ENCODE measurements at regions not wholly inside any gene's neighbourhood (a gene's known extent, or its start where the extent isn't known, plus 50 kb on each side); places are given as distances from the start of the nearest gene placed in this dataset.

DNA sequence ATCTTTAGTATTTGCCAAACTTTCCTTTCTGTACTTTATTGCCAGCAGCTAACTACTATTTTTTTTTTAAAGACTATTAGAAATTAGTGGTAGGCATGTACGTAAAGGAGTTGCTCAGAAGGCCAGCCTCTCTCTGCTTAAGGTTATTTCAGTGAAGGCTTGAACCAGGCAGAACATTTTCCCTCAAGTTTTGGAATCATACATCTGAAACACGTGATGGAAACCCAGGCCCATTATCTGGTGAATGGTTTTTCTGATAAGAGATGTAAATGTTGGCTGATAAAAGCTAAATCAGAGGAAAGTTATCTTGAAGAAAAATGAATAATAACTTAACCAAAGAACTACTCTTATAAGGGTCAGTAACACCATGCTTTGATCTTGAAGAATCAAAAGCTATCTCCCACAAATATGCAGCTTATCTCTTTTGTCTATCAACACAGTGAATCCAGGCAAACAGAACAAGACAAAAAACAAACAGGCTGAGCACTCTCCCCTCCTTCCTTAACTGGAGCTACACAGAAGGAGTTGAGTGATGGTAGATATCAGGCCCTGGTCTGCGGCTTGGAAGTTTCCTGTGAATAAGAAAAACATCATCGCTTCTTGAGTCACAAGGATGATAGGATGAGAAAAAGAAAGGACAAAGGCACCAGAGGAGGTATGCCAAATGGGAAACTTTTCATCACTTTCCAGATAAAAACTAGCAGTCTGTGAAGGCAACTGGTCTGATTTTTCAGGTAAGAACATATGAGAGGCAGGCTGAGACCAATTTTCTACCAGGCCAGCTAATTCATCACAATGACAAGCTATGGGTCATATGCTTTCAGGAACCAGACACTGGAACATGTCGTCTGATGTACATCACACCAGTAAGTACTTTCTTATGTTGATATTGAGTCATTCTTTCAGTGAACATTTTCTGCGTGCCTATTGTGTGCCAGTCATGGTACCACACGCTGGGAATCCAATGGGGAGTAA lies 88.4 kb upstream of the STK17B start:
- Mint-ChIP-seq H3K9me3 (no peaks in the 10 kb centered on the region), H3K27me3 (ENCODE audit: low read depth) (no peaks in the 10 kb centered on the region), H3K4me1 (ENCODE audit: low read depth) (peaks cover 55% of the 10 kb centered on the region), H3K36me3 (ENCODE audit: low read depth) (peaks cover 7% of the 10 kb centered on the region), H3K4me3 (peak overlapping the region; percentile 89), H3K27ac (peak overlapping the region; percentile 97)

DNA sequence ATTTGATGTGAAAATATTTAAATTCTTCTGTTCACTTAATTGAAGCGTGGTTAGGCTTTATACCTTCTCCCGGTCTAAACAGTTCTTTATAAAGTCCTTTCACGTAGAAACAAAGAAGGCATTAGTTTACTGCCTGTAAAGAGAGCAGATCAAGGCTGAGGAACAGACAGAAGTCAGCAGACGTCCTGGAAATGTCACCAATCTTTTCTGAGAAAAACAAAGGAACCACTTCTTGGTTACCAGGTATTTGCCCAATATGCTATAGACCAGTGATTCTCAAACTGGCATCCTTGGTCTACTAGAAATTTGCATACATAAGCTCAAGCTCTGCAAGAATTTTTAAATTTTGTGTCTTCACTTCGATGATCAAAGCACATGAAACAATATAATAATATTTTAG lies 89.2 kb upstream of the STK17B start:
- Mint-ChIP-seq H3K27me3 (ENCODE audit: low read depth) (no peaks in the 10 kb centered on the region), H3K27ac (peak overlapping the region; percentile 97), H3K4me1 (ENCODE audit: low read depth) (peaks cover 56% of the 10 kb centered on the region), H3K4me3 (peak overlapping the region; percentile 89), H3K9me3 (no peaks in the 10 kb centered on the region), H3K36me3 (ENCODE audit: low read depth) (peaks cover 7% of the 10 kb centered on the region)

DNA sequence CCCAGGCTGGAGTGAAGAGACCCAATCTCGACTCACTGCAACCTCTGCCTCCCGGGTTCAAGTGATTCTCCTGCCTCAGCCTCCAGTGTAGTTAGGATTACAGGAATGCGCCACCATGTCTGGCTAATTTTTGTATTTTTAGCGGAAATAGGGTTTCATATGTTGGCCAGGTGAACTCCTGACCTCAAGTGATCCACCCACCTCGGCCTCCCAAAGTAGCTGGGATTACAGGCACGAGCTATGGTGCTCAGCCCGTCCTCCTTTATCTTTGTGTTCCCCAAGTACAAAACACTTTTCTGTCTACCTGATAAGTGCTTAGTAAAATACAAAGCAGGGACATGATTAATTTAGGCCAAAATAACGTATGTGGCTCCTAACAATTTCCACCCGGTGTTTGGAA lies 91.2 kb upstream of the STK17B start:
- Mint-ChIP-seq H3K27ac (peak overlapping the region; percentile 88), H3K36me3 (ENCODE audit: low read depth) (peaks cover 10% of the 10 kb centered on the region), H3K27me3 (ENCODE audit: low read depth) (no peaks in the 10 kb centered on the region), H3K4me1 (ENCODE audit: low read depth) (peaks cover 60% of the 10 kb centered on the region), H3K9me3 (no peaks in the 10 kb centered on the region), H3K4me3 (peak overlapping the region; percentile 52)

DNA sequence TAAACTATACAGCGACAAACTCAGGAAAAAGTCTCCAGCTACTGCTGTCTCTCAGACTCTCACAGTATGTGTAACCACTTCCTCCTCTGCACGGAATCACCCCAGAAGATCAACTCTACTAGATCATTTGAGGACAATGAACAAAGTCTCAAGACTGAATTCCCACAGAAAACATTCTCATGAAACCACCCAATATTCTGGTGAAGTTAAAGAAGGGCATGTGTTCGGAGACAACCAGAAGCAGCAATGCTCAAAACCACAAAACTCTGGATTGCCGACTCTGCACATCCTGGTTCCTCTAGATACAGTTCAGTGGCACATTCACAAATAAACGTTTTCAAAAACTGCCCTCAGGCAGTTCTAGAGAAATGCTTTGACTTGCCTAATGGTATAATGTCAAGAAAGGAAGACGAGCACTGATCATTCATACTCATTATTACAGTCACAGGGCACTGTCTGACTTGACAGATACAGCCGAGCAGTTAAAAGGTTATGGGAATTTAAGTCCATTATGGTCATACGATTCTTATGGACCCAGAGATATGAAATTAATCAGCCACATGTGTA lies 91.9 kb upstream of the STK17B start:
- Mint-ChIP-seq H3K4me1 (ENCODE audit: low read depth) (peaks cover 61% of the 10 kb centered on the region), H3K9me3 (no peaks in the 10 kb centered on the region), H3K4me3 (peak overlapping the region; percentile 52), H3K27ac (peak overlapping the region; percentile 88), H3K27me3 (ENCODE audit: low read depth) (no peaks in the 10 kb centered on the region), H3K36me3 (ENCODE audit: low read depth) (peaks cover 10% of the 10 kb centered on the region)

DNA sequence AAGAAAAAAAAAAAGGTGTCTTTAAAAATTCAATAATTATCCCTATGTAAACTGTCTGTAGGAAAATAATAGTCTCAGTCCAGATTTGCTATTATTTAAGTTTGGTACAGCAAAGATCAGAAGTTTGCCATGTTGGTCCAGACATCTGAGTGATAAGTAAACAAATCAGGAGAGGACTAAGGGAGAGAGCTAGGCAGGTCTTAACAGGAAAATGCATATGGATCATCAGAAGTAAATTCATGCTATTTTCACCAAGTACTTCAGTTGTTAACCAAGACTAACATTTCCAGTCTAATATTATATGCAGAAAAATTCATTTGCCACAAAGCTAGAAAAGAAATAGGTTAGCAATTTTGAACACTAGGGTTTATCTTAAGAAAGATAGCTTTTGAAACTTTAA lies 95.0 kb upstream of the STK17B start:
- Mint-ChIP-seq H3K27ac (no peak overlapping the region), H3K9me3 (no peaks in the 10 kb centered on the region), H3K27me3 (ENCODE audit: low read depth) (no peaks in the 10 kb centered on the region), H3K36me3 (ENCODE audit: low read depth) (peaks cover 11% of the 10 kb centered on the region), H3K4me1 (ENCODE audit: low read depth) (peaks cover 50% of the 10 kb centered on the region), H3K4me3 (no peak overlapping the region)

DNA sequence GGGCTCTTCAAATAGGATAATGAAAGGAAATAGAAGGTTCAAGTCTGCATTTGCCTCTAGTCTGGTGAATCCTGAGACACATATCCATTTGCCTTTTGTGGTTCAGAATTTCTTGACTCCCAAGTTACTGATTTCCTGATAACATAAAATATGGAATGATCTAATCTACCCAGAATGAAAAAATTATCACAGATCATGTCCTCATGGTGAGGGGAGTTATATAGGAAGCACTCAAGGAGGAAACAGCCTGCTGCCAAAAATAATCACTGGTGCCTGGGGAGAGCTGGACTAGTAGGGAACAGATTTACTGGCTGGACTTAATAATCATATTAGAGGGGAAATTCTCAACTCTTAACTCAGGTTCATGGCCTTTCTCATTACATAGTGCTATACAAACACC lies 95.5 kb upstream of the STK17B start:
- Mint-ChIP-seq H3K36me3 (ENCODE audit: low read depth) (peaks cover 11% of the 10 kb centered on the region), H3K4me1 (ENCODE audit: low read depth) (peaks cover 52% of the 10 kb centered on the region), H3K9me3 (no peaks in the 10 kb centered on the region), H3K4me3 (no peak overlapping the region), H3K27ac (no peak overlapping the region), H3K27me3 (ENCODE audit: low read depth) (no peaks in the 10 kb centered on the region)

DNA sequence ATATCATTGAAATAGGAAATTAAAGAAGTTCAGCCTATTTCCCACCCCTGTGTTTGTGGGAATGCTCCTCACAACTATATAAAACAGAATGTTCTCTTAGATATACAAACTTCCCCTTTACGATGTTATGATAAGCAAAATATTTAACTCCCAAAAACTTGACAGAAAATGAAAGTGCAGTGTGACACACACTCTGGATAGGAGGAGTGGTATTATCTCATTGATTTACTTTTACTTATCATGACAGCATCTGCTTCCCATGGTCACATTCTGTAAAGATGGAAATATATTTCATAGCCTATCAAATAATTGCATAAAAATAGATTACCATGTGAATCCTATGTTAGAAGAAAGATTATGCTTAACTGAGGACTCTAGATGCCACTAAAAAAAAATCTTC lies 96.6 kb upstream of the STK17B start:
- Mint-ChIP-seq H3K4me3 (peak overlapping the region; percentile 14), H3K27me3 (ENCODE audit: low read depth) (no peaks in the 10 kb centered on the region), H3K4me1 (ENCODE audit: low read depth) (peaks cover 44% of the 10 kb centered on the region), H3K27ac (peak overlapping the region; percentile 7), H3K36me3 (ENCODE audit: low read depth) (peaks cover 7% of the 10 kb centered on the region), H3K9me3 (no peaks in the 10 kb centered on the region)

DNA sequence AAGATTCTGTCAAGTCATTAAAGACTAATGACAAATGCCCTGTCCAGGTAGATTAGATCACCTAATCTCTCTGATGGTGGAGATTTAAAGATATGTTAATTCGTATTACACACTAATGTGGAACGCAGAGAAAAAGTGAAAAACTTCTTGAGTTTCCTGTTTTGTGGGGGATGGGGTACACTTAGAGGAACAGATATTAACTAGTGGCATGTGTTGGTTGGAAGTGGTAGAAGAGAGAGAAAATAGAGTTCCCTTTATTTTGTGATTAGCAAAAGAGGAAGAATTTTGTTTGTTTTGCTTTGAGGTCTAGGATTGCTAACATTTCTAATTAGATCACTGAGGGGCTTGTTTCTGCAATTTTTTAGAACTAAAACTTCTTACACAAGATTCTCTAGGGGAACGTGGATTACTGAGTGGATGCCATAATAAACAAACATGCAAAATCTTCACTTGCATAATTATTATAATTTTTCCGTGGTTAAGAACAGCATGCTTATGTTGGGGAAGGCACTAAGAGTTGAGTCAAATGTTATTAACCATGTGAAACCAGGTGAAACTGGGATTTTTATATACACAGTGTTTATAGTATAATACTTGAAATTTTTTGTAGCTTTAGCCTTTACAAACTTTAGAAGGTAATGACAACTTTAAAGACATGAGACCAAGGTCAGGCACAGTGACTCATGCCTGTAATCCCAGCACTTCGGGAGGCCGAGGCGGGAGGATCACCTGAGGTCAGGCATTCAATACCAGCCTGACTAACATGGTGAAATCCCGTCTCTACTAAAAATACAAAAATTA lies 97.4 kb upstream of the STK17B start:
- Mint-ChIP-seq H3K27ac (peak overlapping the region; percentile 7), H3K4me3 (peak overlapping the region; percentile 14), H3K9me3 (no peaks in the 10 kb centered on the region), H3K4me1 (ENCODE audit: low read depth) (peaks cover 39% of the 10 kb centered on the region), H3K36me3 (ENCODE audit: low read depth) (peaks cover 5% of the 10 kb centered on the region), H3K27me3 (ENCODE audit: low read depth) (no peaks in the 10 kb centered on the region)

DNA sequence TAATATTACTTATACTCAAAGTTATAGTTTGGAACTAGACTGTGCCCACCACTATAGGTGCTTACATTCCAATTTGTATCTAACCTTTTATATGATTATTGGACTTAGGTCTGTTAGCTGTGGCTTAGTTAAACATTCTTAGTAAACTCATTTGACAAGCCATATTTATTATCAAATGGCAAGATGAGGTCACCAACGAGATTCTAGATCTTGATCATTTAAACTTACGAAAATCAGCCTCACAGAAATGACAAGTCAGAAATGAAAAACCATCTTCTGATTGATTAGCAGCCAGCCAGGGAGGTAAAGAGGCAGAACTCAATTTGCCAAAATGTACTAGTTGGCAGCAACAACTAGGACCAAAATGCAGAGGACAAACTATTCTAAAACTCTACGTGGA lies 100.4 kb upstream of the STK17B start:
- Mint-ChIP-seq H3K4me3 (no peak overlapping the region), H3K4me1 (ENCODE audit: low read depth) (peaks cover 50% of the 10 kb centered on the region), H3K36me3 (ENCODE audit: low read depth) (peaks cover 2% of the 10 kb centered on the region), H3K9me3 (no peaks in the 10 kb centered on the region), H3K27me3 (ENCODE audit: low read depth) (no peaks in the 10 kb centered on the region), H3K27ac (no peak overlapping the region)

DNA sequence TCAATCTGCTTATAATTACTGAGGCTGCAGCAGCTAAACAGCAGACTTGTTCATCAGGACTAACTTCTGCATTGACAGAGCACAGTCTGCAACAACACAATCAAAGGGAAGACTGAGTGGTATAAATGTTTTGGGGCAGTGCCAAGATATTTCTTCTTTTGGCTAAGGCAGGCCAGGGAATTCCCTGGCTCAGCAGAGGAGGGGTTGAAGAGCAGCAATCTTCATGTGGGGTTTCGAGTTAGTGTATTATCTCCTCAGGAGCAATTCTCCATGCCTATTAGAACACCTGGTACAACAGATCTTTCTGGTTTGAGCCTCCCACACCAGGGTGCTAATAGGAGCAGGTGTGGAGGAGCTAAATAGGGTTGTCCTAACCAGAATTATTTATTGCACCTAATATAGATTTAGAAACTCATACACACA lies 103.0 kb upstream of the STK17B start:
- no peaks in the 10 kb centered on the region for H3K27me3 Mint-ChIP-seq (ENCODE audit: low read depth)
- H3K4me1 Mint-ChIP-seq (ENCODE audit: low read depth) = peaks cover 41% of the 10 kb centered on the region
- H3K27ac Mint-ChIP-seq = no peak overlapping the region
- peak overlapping the region; percentile 41 for H3K4me3 Mint-ChIP-seq
- H3K36me3 Mint-ChIP-seq (ENCODE audit: low read depth) = peaks cover 4% of the 10 kb centered on the region
- no peaks in the 10 kb centered on the region for H3K9me3 Mint-ChIP-seq

DNA sequence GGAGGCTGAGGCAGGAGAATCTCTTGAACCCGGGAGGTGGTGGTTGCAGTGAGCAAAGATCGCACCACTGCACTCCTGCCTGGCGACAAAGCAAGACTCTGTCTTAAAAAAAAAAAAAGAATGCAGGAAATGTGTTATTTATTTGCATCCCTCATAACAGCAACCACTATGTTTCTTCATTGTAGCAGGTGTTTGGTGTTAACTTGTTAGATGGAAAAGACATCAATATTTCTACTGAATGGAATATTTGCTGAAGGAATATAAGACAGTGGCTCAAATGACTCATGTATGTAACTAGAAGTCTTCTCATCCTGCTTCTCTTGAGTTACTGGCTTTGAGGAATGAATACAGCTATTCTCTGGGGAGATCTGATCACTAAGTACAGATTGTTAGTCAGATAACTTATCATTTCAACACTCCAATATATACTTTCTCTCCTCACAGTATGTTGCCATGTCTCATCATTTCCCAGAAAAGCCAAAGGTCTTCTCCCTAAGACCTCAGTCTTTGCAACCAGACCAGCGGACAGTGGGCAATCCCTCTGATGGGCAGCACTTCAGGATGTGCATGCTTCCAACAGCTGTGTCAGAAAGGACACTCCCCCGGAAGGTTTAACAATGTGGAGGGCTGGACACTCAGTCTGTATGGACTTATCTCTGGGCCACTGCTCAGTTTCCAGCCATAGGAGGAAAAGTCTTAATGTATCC lies 104.4 kb upstream of the STK17B start:
- H3K4me3 Mint-ChIP-seq = peak overlapping the region; percentile 74
- H3K27me3 Mint-ChIP-seq (ENCODE audit: low read depth) = no peaks in the 10 kb centered on the region
- H3K27ac Mint-ChIP-seq = peak overlapping the region; percentile 72
- peaks cover 2% of the 10 kb centered on the region for H3K36me3 Mint-ChIP-seq (ENCODE audit: low read depth)
- H3K4me1 Mint-ChIP-seq (ENCODE audit: low read depth) = peaks cover 35% of the 10 kb centered on the region
- no peaks in the 10 kb centered on the region for H3K9me3 Mint-ChIP-seq

DNA sequence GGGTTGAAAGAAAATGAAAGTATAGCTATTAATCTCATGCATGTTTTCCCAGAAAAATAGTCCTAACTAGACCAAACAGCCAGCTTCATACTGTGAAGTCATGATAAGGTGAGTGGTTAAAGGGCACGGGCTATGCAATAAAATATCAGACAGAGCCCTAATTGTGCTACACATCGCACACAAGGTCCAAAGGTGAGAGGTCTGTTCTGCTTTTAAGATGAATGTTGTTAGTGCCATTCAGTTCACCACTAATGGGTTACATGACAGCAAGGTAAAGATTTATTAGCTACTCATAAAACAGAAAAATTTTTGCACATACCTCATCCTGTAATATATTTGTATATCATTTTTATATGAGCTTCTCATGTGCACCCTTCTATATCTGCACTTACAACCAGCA lies 105.0 kb upstream of the STK17B start:
- Mint-ChIP-seq H3K4me3 (peak overlapping the region; percentile 74), H3K9me3 (no peaks in the 10 kb centered on the region), H3K27ac (peak overlapping the region; percentile 72), H3K4me1 (ENCODE audit: low read depth) (peaks cover 35% of the 10 kb centered on the region), H3K36me3 (ENCODE audit: low read depth) (peaks cover 2% of the 10 kb centered on the region), H3K27me3 (ENCODE audit: low read depth) (no peaks in the 10 kb centered on the region)

DNA sequence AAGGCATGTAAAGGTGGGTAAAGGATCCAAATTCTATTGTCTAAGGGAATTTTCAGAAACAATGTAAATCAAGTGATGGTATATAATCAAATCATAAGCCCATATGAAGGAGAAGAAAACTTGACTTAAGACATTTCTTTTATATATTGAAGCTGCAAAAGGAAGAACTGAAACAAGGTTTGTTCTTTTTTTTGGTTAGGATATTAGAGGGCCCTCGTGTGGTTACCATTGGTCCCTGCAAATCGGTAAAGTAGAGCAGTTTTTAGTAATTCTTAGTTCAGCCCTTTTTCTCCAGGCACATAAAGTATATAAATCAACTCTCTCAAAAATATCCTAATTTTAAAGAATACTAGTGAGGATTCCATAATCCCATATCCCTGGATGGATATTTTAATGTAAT lies 105.6 kb upstream of the STK17B start:
- Mint-ChIP-seq H3K4me1 (ENCODE audit: low read depth) (peaks cover 32% of the 10 kb centered on the region), H3K36me3 (ENCODE audit: low read depth) (peaks cover 2% of the 10 kb centered on the region), H3K9me3 (no peaks in the 10 kb centered on the region), H3K27ac (no peak overlapping the region), H3K4me3 (no peak overlapping the region), H3K27me3 (ENCODE audit: low read depth) (no peaks in the 10 kb centered on the region)

DNA sequence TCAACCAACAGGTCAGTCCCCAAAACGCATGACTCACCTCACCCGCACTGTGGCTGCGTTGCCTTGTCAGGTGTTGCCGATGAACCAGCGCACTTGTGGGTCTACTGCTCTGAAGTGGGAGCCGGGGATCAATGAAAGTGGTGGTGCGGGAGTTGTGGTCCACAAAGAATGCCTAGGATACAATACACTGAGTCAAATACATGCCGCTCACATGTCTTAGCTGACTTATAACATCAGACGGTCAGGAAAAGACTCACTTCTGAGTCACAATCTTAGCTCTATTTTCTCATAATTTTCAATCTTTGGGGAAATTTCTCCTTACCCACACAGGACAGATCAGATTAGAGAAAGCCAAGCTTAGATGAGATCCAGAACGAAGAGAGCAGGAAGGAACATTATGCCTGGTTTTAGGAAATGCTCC lies 107.1 kb upstream of the STK17B start:
- no peak overlapping the region for H3K27ac Mint-ChIP-seq

More for the DNA sequence above, 107.1 kb upstream of the STK17B start:
- H3K4me3 Mint-ChIP-seq = no peak overlapping the region
- H3K9me3 Mint-ChIP-seq = peaks cover 3% of the 10 kb centered on the region
- peaks cover 2% of the 10 kb centered on the region for H3K36me3 Mint-ChIP-seq (ENCODE audit: low read depth)
- H3K27me3 Mint-ChIP-seq (ENCODE audit: low read depth) = no peaks in the 10 kb centered on the region
- H3K4me1 Mint-ChIP-seq (ENCODE audit: low read depth) = peaks cover 32% of the 10 kb centered on the region

Measured in T-helper 1 cell treated with Interleukin-12 subunit alpha and Interleukin-12 subunit beta and Interleukin-4 antibody, amounts not matched to agents 30 μg/mL and 1 μg/mL, for 36 hours (primary cell).